K562 (cell line): ENCODE measurements at regions not wholly inside any gene's neighbourhood (a gene's known extent, or its start where the extent isn't known, plus 50 kb on each side); places are given as distances from the start of the nearest gene placed in this dataset.

Experiments used
- ATAC-seq: fragments of 200-7000 bp; cut with Tn5 transposase; 3 replicates; pipeline ENCODE4 v1.9.1; 2020; ENCODE audit warnings: moderate library complexity
- BruUV-seq: library from RNA; stranded (reverse); fragments of 400-500 nt; replicated peaks from 2 replicates; lab custom pipeline; 2021; lab: Mats Ljungman, UMichigan
- CTCF ChIA-PET: fragments of 300-600 bp; formaldehyde crosslinking; extraction: SDS; loops from one replicate; lab custom pipeline; 2021; ENCODE audit warnings: low intra/inter-chr PET ratio; lab: Yijun Ruan, JAX
- POLR2A ChIA-PET: fragments of 300-600, 350-650 bp; sonication (Branson Sonifier 250); formaldehyde crosslinking; extraction: SDS; loops from one replicate; lab custom pipeline; 2021; ENCODE audit warnings: antibody characterized with exemption, inconsistent platforms; lab: Yijun Ruan, JAX
- DNase-seq, 4 experiments: peaks; one replicate each; pipeline versions ENCODE4 v3.0.0 to v3.0.0-alpha.2; 2011 to 2018; ENCODE audit warnings: low spot score in 3 of 4, mixed read lengths in 3 of 4; ENCODE audit errors: extremely low read depth in 1 of 4
- FAIRE-seq: peaks from 2 replicates; lab custom pipeline; 2011; peaks lifted over from hg19 to GRCh38; lab: Jason Lieb, UNC
- H2AFZ ChIP-seq: 2 replicates; pipeline ENCODE4 v1.6.0; 2011; ENCODE audit warnings: low read depth, low read length, control low read depth, inconsistent platforms
- H3K27ac ChIP-seq: fragments of 200-600 bp; 3 replicates; pipeline ENCODE4 v1.8.0; 2011; ENCODE audit warnings: low read depth, mild to moderate bottlenecking, control low read depth, inconsistent platforms, low read length, moderate library complexity, mixed read lengths; ENCODE audit errors: extremely low read depth
- H3K27me3 ChIP-seq, 2 experiments: fragments of 300-600 bp in 1 of 2; 2 replicates in 1 of 2; 3 replicates in 1 of 2; pipeline versions ENCODE4 v1.6.0 to v1.8.0; 2011; ENCODE audit warnings: inconsistent platforms in 2 of 2, low read length in 2 of 2, mild to moderate bottlenecking in 1 of 2, mixed read lengths in 1 of 2, moderate library complexity in 1 of 2; ENCODE audit not compliant: control insufficient read depth in 2 of 2, insufficient read depth in 2 of 2
- H3K36me3 ChIP-seq: fragments of 300-600 bp; 3 replicates; pipeline ENCODE4 v1.8.0; 2011; ENCODE audit warnings: mild to moderate bottlenecking, low read length, inconsistent platforms; ENCODE audit not compliant: control insufficient read depth, insufficient read depth
- H3K4me1 ChIP-seq, 2 experiments: fragments of 200-600 bp in 1 of 2; replicated peaks in 1 of 2; 2 replicates in 1 of 2; 3 replicates in 1 of 2; pipeline versions ENCODE4 v1.5.1 to v1.8.0; 2011; ENCODE audit warnings: inconsistent platforms in 2 of 2, low read length in 2 of 2, mild to moderate bottlenecking in 1 of 2, mixed read lengths in 1 of 2, moderate library complexity in 1 of 2; ENCODE audit not compliant: control insufficient read depth in 2 of 2, insufficient read depth in 2 of 2
- H3K4me2 ChIP-seq: 2 replicates; pipeline ENCODE4 v1.6.1; 2011; ENCODE audit warnings: low read length, control low read depth, inconsistent platforms, mixed read lengths; ENCODE audit not compliant: insufficient read depth
- H3K4me3 ChIP-seq: fragments of 200-600 bp; sonication (generic), shearing (Covaris generic); 2 replicates; pipeline ENCODE4 v1.5.1; 2016; ENCODE audit warnings: control low read depth, inconsistent platforms
- H3K79me2 ChIP-seq: fragments of 200-600 bp; 3 replicates; pipeline ENCODE4 v1.8.0; 2011; ENCODE audit warnings: low read length, inconsistent platforms; ENCODE audit not compliant: control insufficient read depth, insufficient read depth
- H3K9ac ChIP-seq, 2 experiments: 2 replicates each; pipeline versions ENCODE4 v1.6.0 to v1.6.1; 2011; ENCODE audit warnings: low read depth in 2 of 2, low read length in 2 of 2, control low read depth in 1 of 2, inconsistent platforms in 1 of 2, mild to moderate bottlenecking in 1 of 2, mixed read lengths in 1 of 2; ENCODE audit not compliant: insufficient read depth in 1 of 2
- H3K9me1 ChIP-seq: one replicate; pipeline ENCODE4 v1.6.0; 2011; ENCODE audit warnings: inconsistent platforms, mild to moderate bottlenecking, low read length, moderate library complexity; ENCODE audit not compliant: control insufficient read depth, insufficient read depth
- H3K9me3 ChIP-seq: replicated peaks from 2 replicates; pipeline ENCODE4 v1.5.1; 2011; ENCODE audit warnings: low read depth, low read length, inconsistent platforms; ENCODE audit not compliant: control insufficient read depth, insufficient read depth
- H4K20me1 ChIP-seq: replicated peaks from 2 replicates; pipeline ENCODE4 v1.6.1; 2011; ENCODE audit warnings: low read length, inconsistent platforms, mixed read lengths; ENCODE audit not compliant: control insufficient read depth, insufficient read depth
- CBX8 ChIP-seq: fragments of 200-600 bp; sonication (generic); IDR thresholded peaks from 2 replicates; pipeline ENCODE4 v1.6.1; 2012; ENCODE audit warnings: borderline replicate concordance, mixed run types, low read depth, mild to moderate bottlenecking, moderate library complexity, mixed read lengths, low read length, control low read depth, inconsistent platforms; ENCODE audit not compliant: poor library complexity, severe bottlenecking; ENCODE audit errors: extremely low read depth
- HSF4 ChIP-seq: fragments of 250-450 bp; sonication (Bioruptor Pico); IDR thresholded peaks from 2 replicates; pipeline ENCODE4 v2.1.2; 2022; ENCODE audit warnings: mild to moderate bottlenecking, moderate library complexity, borderline replicate concordance
- ILK ChIP-seq: fragments of 450-650 bp; IDR thresholded peaks from 2 replicates; pipeline ENCODE4 v1.6.1; 2016; ENCODE audit warnings: missing genetic modification characterization, low read depth, mild to moderate bottlenecking, missing compliant biosample characterization, moderate library complexity, borderline replicate concordance
- NCOA2 ChIP-seq, 2 experiments: fragments of 450-650 bp; IDR thresholded peaks; 2 replicates each; pipeline ENCODE4 v1.6.1; 2018; ENCODE audit warnings: mild to moderate bottlenecking in 2 of 2, moderate library complexity in 1 of 2; ENCODE audit not compliant: partially characterized antibody in 2 of 2
- NFYB ChIP-seq: IDR thresholded peaks from 2 replicates; pipeline ENCODE4 v1.6.1; 2011; ENCODE audit warnings: mild to moderate bottlenecking, moderate library complexity; ENCODE audit not compliant: insufficient read length; ENCODE audit errors: extremely low read depth
- PRPF4 ChIP-seq: fragments of 200-400 bp; formaldehyde crosslinking; IDR thresholded peaks from one replicate; pipeline ENCODE4 v1.6.1; 2017; ENCODE audit warnings: low read length, low read depth, mild to moderate bottlenecking; ENCODE audit not compliant: insufficient read depth, poor library complexity, severe bottlenecking
- PTTG1 ChIP-seq: fragments of 450-650 bp; IDR thresholded peaks from 2 replicates; pipeline ENCODE4 v1.6.1; 2016; ENCODE audit warnings: low read depth, mild to moderate bottlenecking, missing genetic modification characterization, missing compliant biosample characterization
- SP1 ChIP-seq: sonication (generic); formaldehyde crosslinking; IDR thresholded peaks from 2 replicates; pipeline ENCODE4 v1.8.1; 2022; ENCODE audit warnings: mild to moderate bottlenecking, missing genetic modification reagents
- ZNF174 ChIP-seq: fragments of 250-450 bp; sonication (Bioruptor Pico); IDR thresholded peaks from 2 replicates; pipeline ENCODE4 v1.4.0; 2020; ENCODE audit warnings: mild to moderate bottlenecking
- ZNF584 ChIP-seq: fragments of 200-800 bp; sonication (Bioruptor generic); IDR thresholded peaks from 2 replicates; pipeline ENCODE4 v1.6.1; 2016; ENCODE audit warnings: low read depth, mild to moderate bottlenecking, missing genetic modification characterization, missing compliant biosample characterization
- ZNF79 ChIP-seq: fragments of 250-450 bp; sonication (Bioruptor Pico); IDR thresholded peaks from 2 replicates; pipeline ENCODE4 v1.4.0; 2020; ENCODE audit warnings: low read depth, mild to moderate bottlenecking, moderate library complexity
- WGBS: fragments of 100-300 bp; shearing (Covaris generic); methylation state at CpG from one replicate; pipeline ENCODE4 v1.1.6; 2016; ENCODE audit warnings: low coverage, mixed read lengths; ENCODE audit not compliant: insufficient coverage; ENCODE audit errors: missing lambda C conversion rate; 5-methylcytosine and 5-hydroxymethylcytosine counted together
- in situ Hi-C: fragments of 300-500 bp; cut with MboI; formaldehyde crosslinking; loops from 4 replicates; pipeline ENCODE4 v1.15.0; 2018; ENCODE audit warnings: inconsistent platforms, mixed read lengths
- intact Hi-C: fragments of 100-400 bp; cut with micrococcal nuclease; formaldehyde crosslinking; loops from 2 replicates; pipeline ENCODE4 v1.14.2; 2022
- TF ChIP-seq, protein P1 (sequence below): conservative IDR thresholded peaks from 2 replicates; pipeline ENCODE4 v1.6.1; 2011; ENCODE audit warnings: low read depth, mild to moderate bottlenecking, low read length; ENCODE audit not compliant: control insufficient read depth
- TF ChIP-seq, protein P2 (sequence below): fragments of 250-450 bp; sonication (Bioruptor Pico); IDR thresholded peaks from 2 replicates; pipeline ENCODE4 v1.5.0; 2021
- TF ChIP-seq, protein P3 (sequence below): fragments of 250-450 bp; sonication (Bioruptor Pico); IDR thresholded peaks from 2 replicates; pipeline ENCODE4 v1.8.0; 2021; ENCODE audit warnings: moderate library complexity, mild to moderate bottlenecking, inconsistent platforms

DNA sequence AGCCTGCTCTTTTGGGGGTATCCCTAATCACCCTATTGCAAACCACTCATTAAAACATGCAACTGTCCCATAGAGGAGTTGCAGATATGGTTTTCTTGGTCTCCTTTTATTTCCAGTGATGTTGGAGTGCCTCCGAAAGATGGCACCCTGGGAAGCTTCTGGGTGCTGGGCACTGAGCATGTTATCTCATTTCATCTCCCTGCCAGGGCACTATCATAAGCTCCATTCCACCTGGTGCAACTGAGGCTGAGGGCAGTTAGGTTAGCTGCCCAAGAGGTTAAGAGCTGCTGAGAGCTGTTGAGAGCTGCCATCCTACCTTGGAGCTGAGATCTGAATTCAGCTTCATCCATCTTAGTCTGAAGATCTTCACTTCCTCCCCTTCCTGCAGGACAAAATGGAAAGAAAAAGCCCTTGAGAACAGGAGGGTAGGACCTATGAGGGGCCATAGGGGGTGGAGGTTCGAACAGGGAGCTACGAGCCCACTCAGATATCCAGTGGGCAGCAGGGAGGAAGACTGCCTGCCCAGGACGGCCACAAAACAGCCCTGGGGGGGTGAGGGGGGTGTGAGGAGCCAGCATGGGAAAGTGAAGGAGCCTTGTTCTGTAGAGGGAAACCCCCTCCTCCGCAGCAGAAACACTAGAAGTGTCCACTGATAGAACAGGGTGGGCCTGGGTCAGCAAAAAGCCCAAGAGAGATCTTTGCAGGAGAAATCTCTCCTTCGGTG lies 202.5 kb downstream of the ZFP36L2 start:
- POLR2A ChIA-PET: interaction anchor here (0.6 to 1.5 kb wide), 8 partner anchors 13 to 517 kb away, joined by 3 to 6 read pairs (median 3); partner anchors contain the start of gene ZFP36L2
- peaks cover 0 to 13% of the 10 kb centered on the region in 2 experiments; a peak in 3 of 5 replicates for H3K4me1 ChIP-seq
- H3K27ac ChIP-seq: no peak overlapping the region
- no TSS peak for BruUV-seq
- FAIRE-seq (no peak), DNase-seq (no peak), ATAC-seq (no peak; the same call in 2 of the 3 replicates)
- no peak overlapping the region for H3K4me2 ChIP-seq
- no peak overlapping the region; a peak in 1 of 4 replicates for H3K9ac ChIP-seq
- no peaks in the 10 kb centered on the region for H3K9me1 ChIP-seq
- no peak overlapping the region for H3K4me3 ChIP-seq
- CTCF ChIA-PET: interaction anchor here (0.5 to 4.3 kb wide), 7 partner anchors 84 to 518 kb away, joined by 3 to 33 read pairs (median 4); no protein-coding TSS in a partner anchor
- WGBS: 58% methylated on average over 6 of the region's 6 CpGs
- peaks cover 10% of the 10 kb centered on the region for H3K9me3 ChIP-seq
- H3K36me3 ChIP-seq: no peaks in the 10 kb centered on the region
- H3K79me2 ChIP-seq: no peaks in the 10 kb centered on the region
- no peak overlapping the region for H2AFZ ChIP-seq
- in situ Hi-C loops (loop anchor here (5.0 kb wide), 1 partner anchor 47 kb away; no protein-coding TSS in a partner anchor), intact Hi-C loops (loop anchor here (1.0 to 10.0 kb wide), 6 partner anchors 55 to 521 kb away; no protein-coding TSS in a partner anchor)
- no peaks in the 10 kb centered on the region for H4K20me1 ChIP-seq
- no peaks in the 10 kb centered on the region for H3K27me3 ChIP-seq
- TF ChIP-seq, protein P1, sequence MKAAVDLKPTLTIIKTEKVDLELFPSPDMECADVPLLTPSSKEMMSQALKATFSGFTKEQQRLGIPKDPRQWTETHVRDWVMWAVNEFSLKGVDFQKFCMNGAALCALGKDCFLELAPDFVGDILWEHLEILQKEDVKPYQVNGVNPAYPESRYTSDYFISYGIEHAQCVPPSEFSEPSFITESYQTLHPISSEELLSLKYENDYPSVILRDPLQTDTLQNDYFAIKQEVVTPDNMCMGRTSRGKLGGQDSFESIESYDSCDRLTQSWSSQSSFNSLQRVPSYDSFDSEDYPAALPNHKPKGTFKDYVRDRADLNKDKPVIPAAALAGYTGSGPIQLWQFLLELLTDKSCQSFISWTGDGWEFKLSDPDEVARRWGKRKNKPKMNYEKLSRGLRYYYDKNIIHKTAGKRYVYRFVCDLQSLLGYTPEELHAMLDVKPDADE: no peak
- TF ChIP-seq CBX8 (no peak), HSF4 (CRISPR knock-in tag) (no peak), ZNF584 (CRISPR knock-in tag) (no peak), PRPF4 (no peak), ZNF79 (CRISPR knock-in tag) (no peak), NFYB (no peak), SP1 (no peak), ZNF174 (no peak), NCOA2 (IDR thresholded peaks at IDR 0.05; ENCODE audit: partially characterized antibody in 2 of 2) (no peak), ILK (no peak), PTTG1 (tag) (no peak)
- TF ChIP-seq, protein P2, sequence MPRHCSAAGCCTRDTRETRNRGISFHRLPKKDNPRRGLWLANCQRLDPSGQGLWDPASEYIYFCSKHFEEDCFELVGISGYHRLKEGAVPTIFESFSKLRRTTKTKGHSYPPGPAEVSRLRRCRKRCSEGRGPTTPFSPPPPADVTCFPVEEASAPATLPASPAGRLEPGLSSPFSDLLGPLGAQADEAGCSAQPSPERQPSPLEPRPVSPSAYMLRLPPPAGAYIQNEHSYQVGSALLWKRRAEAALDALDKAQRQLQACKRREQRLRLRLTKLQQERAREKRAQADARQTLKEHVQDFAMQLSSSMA: no peak
- TF ChIP-seq, protein P3, sequence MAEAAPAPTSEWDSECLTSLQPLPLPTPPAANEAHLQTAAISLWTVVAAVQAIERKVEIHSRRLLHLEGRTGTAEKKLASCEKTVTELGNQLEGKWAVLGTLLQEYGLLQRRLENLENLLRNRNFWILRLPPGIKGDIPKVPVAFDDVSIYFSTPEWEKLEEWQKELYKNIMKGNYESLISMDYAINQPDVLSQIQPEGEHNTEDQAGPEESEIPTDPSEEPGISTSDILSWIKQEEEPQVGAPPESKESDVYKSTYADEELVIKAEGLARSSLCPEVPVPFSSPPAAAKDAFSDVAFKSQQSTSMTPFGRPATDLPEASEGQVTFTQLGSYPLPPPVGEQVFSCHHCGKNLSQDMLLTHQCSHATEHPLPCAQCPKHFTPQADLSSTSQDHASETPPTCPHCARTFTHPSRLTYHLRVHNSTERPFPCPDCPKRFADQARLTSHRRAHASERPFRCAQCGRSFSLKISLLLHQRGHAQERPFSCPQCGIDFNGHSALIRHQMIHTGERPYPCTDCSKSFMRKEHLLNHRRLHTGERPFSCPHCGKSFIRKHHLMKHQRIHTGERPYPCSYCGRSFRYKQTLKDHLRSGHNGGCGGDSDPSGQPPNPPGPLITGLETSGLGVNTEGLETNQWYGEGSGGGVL (CRISPR knock-in tag): no peak
